ENCODE measurements at regions not wholly inside any gene's neighbourhood (a gene's known extent, or its start where the extent isn't known, plus 50 kb on each side); places are given as distances from the start of the nearest gene placed in this dataset.

DNA sequence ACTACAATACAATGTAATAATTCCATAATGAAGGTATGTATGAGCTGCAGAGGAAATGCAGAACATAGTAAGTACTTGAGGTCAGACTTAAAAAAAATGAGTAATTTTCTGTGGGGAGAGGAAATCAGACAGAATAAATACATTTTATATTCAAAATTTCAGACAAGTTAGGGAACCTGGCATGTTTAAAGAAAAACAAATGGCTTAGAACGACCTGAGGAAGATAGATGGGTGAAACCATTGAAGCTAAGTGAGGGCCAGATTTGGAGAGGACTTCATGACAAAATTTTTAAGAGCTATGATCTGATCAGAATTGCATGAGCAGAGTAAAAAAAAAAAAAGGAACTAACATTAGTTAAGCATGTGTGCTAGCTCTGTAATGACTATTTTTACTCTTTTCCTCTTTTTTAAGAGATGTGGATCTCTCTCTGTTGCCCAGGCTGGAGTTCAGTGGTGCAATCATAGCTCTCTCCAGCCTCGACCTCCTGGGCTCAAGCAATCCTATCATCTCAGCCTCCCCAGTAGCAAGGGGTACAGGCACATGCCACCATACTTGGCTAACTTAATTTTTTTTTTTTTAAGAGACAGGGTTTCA lies 157.6 kb upstream of the PDE3A start:
- intact Hi-C loops (cut with DNase I): loop anchor here in 1 of 2 donors (5.0 to 10.0 kb wide), 3 partner anchors 54 to 296 kb away; partner anchors contain the start of gene PDE3A
- no peak for DNase-seq

GRCh38 chr12:20211541-20211940 lies 156.8 kb upstream of the PDE3A start:
- DNase-seq (no peak), ATAC-seq (no peak)
- intact Hi-C loops (cut with DNase I): loop anchor here in 1 of 2 donors (5.0 to 10.0 kb wide), 3 partner anchors 53 to 297 kb away; partner anchors contain the start of gene PDE3A

More for the DNA sequence above, 157.6 kb upstream of the PDE3A start:
- ATAC-seq: peak in 1 of 2 donors; percentile 4

GRCh38 chr12:20211981-20212421 lies 156.3 kb upstream of the PDE3A start:
- ATAC-seq (peak; percentile 13 to 60), DNase-seq (no peak)
- intact Hi-C loops (cut with DNase I): loop anchor here in 1 of 2 donors (5.0 to 10.0 kb wide), 3 partner anchors 53 to 297 kb away; partner anchors contain the start of gene PDE3A

DNA sequence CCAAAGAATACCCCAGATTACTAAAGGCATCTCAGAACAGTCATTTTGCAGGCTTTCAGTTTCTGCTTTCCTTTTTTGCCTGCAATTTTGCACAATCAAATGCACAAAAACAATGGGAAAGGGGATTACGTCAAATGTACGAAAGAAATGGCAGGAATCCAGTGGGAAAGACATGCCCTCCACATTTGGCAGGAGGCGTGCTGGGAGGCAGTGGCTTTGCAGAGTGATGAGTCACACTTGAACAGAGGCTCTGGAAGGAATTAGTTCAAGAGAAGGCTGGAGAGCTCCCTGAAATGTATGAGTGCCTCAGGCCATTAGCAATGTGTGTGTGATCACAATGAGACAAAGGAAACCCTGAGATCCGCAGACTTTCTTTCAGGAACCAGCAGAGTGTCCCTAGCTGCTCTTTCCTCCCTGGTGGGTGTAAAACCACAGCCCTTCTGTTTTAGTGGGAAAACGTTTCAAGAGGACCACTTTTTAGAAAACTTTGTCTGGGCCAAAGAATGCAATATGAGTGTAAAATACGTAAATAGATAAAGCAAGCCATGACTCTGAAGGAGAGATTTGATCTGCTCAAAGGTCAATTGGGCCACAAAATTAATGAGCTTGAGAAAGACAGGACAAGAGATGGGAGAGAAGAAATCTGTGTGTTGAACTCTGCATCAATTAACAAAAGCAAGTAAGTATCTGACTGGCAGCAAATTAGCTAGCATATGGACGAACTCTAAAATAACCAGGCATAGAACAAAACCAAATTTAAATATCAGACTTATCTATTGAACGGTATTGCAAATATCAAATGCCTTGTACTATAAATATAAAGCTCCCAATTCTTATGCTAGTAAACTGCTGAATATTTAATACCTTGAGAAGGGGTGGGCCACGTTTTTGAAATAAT lies 155.4 kb upstream of the PDE3A start:
- intact Hi-C loops (cut with DNase I): loop anchor here in 1 of 2 donors (5.0 to 10.0 kb wide), 3 partner anchors 52 to 298 kb away; partner anchors contain the start of gene PDE3A
- DNase-seq (peak; percentile 89), ATAC-seq (peak; percentile 98 to 99)

DNA sequence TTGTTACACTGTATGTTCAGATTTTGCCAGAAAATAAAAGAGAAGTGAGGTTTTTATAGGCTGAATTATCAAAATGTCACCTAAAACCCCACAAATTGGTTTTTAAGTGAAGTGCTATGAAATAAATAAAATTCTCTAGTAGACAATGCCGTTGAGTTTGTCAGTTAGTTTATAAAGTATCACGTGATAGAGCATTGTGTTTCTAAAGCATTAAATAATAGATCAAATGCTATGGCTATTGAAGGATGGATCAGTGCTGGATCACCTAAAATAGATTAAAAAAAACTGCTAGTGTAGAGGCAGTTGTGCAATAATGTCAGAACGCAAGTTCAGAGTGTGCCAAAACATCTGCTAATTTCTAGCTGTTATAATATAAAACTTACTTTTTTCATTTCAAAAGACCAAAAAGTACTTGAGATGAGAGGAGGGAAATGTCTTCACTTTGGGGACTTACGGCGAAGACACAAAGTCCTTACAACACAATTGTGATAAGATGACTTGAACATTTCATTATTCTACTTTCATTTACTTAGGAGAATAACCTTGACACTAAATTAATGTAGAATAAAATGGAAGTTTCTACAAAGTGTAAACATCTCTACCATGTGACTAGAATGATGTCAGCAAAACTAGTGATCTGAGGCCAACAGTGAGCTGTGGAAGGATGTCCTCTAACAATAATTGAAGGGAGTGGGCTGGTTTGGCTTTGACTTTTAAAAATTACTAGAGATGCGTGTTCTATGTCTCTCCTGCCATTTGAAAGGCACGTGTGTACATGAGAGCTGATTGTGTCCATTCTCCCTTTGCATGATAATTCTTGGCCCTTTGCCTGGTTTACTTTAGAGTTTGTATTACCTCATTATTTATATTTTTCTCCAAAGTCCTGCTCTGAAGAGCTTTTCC lies 154.4 kb upstream of the PDE3A start:
- intact Hi-C loops (cut with DNase I): loop anchor here in 1 of 2 donors (5.0 to 10.0 kb wide), 3 partner anchors 51 to 299 kb away; partner anchors contain the start of gene PDE3A
- ATAC-seq (no peak), DNase-seq (no peak)

DNA sequence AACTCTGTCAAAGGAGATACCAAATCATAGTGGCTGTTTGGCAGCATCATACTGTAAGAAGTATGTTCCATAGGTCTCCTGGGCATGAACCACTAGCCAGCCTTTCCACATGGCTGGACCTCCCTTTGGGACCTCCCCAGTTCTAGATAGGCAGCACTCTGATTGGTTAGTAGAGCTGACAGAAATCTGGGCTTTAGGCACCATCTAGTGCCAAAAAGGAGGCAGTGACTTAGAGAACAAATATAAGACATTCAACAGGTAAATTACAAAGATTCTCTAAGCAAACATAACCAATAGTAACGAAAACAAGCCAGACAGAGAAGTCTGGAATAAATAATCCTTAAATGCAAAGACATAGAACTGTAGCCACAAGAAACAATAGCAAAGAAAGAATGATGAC lies 148.0 kb upstream of the PDE3A start:
- intact Hi-C loops (cut with DNase I): no loop called here
- peak; percentile 25 to 41 for ATAC-seq
- DNase-seq: no peak

GRCh38 chr12:20232931-20233675 lies 135.2 kb upstream of the PDE3A start:
- no peak for DNase-seq
- intact Hi-C loops (cut with DNase I): no loop called here
- no peak for ATAC-seq

DNA sequence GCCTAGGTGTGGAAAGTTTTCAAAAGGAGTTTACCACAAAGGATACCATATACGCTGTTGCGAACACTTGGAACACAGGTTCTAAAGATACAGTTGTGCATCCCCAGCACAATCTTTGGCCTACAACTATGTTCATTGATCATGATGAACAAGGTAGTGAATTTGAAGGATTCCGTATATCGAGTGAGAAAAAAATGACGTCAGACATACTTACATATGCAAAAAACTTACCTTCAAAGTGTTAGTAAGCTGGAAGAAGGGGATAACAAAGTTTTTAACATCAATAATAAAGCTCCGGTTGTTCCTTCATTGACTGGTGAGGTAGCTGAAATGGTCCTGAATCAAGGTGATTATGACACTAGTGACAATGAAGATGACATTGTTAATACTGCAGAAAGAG lies 133.9 kb upstream of the PDE3A start:
- no peak for DNase-seq
- intact Hi-C loops (cut with DNase I): no loop called here
- no peak for ATAC-seq

- intact Hi-C loops (cut with DNase I): no loop called here
- ATAC-seq (no peak), DNase-seq (no peak)
Measured at GRCh38 chr12:20237091-20237490, 131.2 kb upstream of the PDE3A start.

DNA sequence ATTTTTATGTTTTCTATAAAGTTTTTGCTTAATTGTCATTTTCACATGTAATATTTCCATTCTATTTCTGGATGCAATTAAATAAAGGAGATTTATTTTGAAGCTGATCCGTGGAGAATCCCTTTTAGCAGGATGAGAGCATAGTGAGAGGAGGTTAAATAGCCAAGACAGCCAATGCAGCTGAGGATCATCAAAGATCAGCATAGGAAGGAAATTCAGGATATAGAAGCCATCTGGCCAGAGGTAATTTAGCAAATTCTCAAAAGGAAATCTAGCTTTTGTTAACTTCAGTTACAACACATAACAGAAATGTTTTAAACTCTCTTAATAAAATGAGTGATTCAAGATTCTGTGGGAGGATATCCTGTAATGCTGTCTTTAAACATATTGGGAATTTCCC lies 122.8 kb upstream of the PDE3A start:
- DNase-seq (no peak), ATAC-seq (no peak)
- intact Hi-C loops (cut with DNase I): no loop called here

DNA sequence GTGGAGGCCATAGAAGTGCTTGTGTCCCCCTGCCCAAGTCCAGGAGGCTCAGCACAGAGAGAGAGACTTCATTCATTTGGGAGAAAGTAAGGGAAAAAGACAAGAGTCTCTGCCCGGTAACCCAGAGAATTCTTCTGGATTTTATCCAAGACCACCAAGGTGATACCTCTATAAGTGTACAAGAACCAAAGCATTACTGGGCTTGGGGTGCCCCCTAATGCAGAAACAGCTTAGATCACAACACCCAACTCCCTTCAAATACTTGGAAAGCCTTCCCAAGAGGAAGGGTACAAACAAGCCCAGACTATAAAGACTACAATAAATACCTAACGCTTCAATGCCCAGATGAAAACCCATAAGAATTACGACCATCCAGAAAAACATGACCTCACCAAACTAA lies 119.7 kb upstream of the PDE3A start:
- DNase-seq: no peak
- intact Hi-C loops (cut with DNase I): no loop called here
- ATAC-seq: no peak

- ATAC-seq: no peak
Measured at GRCh38 chr12:20250761-20251160, 117.6 kb upstream of the PDE3A start.

GRCh38 chr12:20257311-20257710 lies 111.0 kb upstream of the PDE3A start:
- intact Hi-C loops (cut with DNase I): no loop called here
- ATAC-seq (no peak), DNase-seq (no peak)

More at GRCh38 chr12:20250761-20251160, 117.6 kb upstream of the PDE3A start:
- intact Hi-C loops (cut with DNase I): no loop called here
- DNase-seq: no peak

- ATAC-seq (no peak), DNase-seq (no peak)
Measured at GRCh38 chr12:20259786-20260185, 108.6 kb upstream of the PDE3A start.

GRCh38 chr12:20260851-20261250 lies 107.5 kb upstream of the PDE3A start:
- intact Hi-C loops (cut with DNase I): loop anchor here in 1 of 2 donors (10.0 kb wide), 1 partner anchor 46 kb away; no protein-coding TSS in a partner anchor
- ATAC-seq (no peak), DNase-seq (no peak)

More at GRCh38 chr12:20259786-20260185, 108.6 kb upstream of the PDE3A start:
- intact Hi-C loops (cut with DNase I): loop anchor here in 1 of 2 donors (10.0 kb wide), 1 partner anchor 45 kb away; no protein-coding TSS in a partner anchor

GRCh38 chr12:20262119-20262518 lies 106.2 kb upstream of the PDE3A start:
- intact Hi-C loops (cut with DNase I): loop anchor here in 1 of 2 donors (10.0 kb wide), 1 partner anchor 47 kb away; no protein-coding TSS in a partner anchor
- ATAC-seq: no peak
- DNase-seq: no peak

GRCh38 chr12:20264026-20264425 lies 104.3 kb upstream of the PDE3A start:
- no peak for ATAC-seq
- intact Hi-C loops (cut with DNase I): loop anchor here in 1 of 2 donors (10.0 kb wide), 1 partner anchor 49 kb away; no protein-coding TSS in a partner anchor
- DNase-seq: no peak

GRCh38 chr12:20264608-20265114 lies 103.7 kb upstream of the PDE3A start:
- peak in 1 of 2 donors; percentile 69 for ATAC-seq
- DNase-seq: no peak
- intact Hi-C loops (cut with DNase I): loop anchor here in 1 of 2 donors (10.0 kb wide), 1 partner anchor 50 kb away; no protein-coding TSS in a partner anchor

Data from left cardiac atrium (tissue), 4 donors.